Fibroblast of villous mesenchyme (primary cell): ENCODE measurements at regions not wholly inside any gene's neighbourhood (a gene's known extent, or its start where the extent isn't known, plus 50 kb on each side); places are given as distances from the start of the nearest gene placed in this dataset.

Experiments
- DNase-seq: peaks from one replicate; pipeline ENCODE4 v3.0.0-alpha.2; 2010; ENCODE audit warnings: low read depth
- H3K4me3 ChIP-seq: 2 replicates; pipeline ENCODE4 v1.5.1; 2011; ENCODE audit warnings: low read depth, mild to moderate bottlenecking, low read length
- TF ChIP-seq, protein P1 (sequence below): IDR thresholded peaks from 2 replicates; pipeline ENCODE4 v1.5.1; 2012; ENCODE audit warnings: low read depth, mild to moderate bottlenecking, low read length; ENCODE audit not compliant: insufficient read depth

- TF ChIP-seq, protein P1, sequence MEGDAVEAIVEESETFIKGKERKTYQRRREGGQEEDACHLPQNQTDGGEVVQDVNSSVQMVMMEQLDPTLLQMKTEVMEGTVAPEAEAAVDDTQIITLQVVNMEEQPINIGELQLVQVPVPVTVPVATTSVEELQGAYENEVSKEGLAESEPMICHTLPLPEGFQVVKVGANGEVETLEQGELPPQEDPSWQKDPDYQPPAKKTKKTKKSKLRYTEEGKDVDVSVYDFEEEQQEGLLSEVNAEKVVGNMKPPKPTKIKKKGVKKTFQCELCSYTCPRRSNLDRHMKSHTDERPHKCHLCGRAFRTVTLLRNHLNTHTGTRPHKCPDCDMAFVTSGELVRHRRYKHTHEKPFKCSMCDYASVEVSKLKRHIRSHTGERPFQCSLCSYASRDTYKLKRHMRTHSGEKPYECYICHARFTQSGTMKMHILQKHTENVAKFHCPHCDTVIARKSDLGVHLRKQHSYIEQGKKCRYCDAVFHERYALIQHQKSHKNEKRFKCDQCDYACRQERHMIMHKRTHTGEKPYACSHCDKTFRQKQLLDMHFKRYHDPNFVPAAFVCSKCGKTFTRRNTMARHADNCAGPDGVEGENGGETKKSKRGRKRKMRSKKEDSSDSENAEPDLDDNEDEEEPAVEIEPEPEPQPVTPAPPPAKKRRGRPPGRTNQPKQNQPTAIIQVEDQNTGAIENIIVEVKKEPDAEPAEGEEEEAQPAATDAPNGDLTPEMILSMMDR = no peak
- no peak overlapping the region for H3K4me3 ChIP-seq
- no peak for DNase-seq
Measured at GRCh38 chr15:62760538-62760937, 282.0 kb upstream of the TPM1 start.

DNA sequence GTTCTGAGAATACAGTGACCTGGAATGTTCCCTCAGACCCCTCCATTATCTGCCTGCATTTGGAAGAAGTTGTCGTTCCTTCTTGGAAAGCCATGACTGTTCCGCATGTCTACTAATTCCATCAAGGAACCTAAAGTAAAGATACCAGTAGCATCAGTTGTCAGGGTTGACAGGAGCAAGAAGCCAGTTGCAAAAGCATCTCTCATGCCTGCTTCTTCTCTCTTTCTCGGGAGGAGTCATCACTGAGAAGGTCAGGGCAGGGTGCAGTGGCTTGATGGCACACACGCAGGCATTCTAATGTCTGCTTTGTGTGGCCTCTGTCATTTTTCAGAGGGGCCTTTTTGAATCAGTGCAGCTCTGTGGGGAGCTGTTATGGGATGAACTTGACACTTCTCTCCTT lies 276.6 kb upstream of the TPM1 start:
- no peak overlapping the region for H3K4me3 ChIP-seq
- TF ChIP-seq, protein P1 = no peak
- no peak for DNase-seq

GRCh38 chr15:62766599-62766998 lies 275.9 kb upstream of the TPM1 start:
- TF ChIP-seq, protein P1 = no peak
- H3K4me3 ChIP-seq = no peak overlapping the region
- no peak for DNase-seq

DNA sequence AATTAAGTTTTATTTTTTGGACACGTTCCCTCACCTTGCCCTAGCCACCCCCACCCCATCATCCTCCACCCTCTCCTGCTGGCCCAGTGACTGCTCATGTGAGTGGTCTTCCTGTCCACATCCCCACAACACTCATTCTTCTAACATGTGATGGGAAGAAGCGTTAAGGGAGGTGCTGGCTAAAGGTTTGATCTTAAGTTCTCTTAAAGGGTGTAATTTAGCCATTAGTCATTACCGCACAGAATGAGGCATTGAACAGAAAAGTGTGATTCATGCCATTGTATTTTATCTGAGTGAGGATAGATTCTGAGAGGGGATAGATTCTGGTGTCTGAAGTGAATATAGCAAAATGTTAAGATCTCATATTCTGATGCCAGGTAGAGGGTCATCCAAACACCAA lies 272.9 kb upstream of the TPM1 start:
- H3K4me3 ChIP-seq = no peak overlapping the region
- TF ChIP-seq, protein P1 = no peak
- DNase-seq = no peak

DNA sequence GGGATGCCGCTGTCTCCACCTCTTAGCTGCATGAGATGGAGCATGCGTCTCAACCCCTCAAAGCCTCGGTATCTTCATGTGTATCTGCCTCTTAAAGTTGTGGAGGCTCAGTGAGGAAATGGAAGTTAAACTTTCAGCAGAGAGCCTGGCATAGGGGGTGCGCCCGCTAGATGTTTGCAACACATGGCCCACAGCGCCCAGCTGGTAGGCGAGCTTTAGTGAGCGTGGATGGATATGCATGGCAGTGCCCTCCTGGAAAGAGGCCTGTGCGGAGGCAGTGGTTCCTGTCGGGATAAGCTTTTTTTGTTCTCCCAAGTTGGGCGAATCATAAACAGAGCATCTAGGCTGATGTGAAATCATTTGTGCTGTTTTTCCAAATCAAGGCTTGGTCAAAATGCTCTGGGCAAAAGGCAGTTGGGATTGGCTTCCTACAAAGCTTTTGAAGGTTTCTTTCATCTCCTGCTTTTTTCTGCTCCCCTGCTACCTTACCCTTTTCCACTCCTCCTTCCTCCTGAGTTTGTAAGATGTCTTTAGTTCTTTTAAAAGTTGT lies 272.4 kb upstream of the TPM1 start:
- no peak overlapping the region for H3K4me3 ChIP-seq
- TF ChIP-seq, protein P1 = no peak

DNA sequence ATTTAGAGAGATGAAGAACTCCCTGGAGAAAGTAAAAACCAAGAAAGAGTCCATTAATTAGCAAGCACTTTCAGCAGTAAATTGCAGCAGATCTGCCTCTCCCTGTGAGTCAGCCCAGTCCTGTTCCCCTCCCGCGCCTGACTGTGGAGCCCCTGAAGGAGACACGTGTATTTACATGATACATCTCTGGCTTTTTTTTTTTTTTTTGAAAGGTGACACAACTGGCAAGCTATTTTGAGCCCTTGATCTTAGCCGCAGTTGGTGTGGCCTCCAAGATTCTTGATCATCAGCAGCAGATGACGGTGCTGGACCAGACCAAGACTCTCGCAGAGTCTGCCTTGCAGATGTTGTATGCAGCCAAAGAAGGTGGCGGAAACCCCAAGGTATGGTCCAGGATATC lies 271.8 kb upstream of the TPM1 start:
- TF ChIP-seq, protein P1 = no peak
- H3K4me3 ChIP-seq = no peak overlapping the region

More for the DNA sequence above, 272.4 kb upstream of the TPM1 start:
- DNase-seq = no peak

DNA sequence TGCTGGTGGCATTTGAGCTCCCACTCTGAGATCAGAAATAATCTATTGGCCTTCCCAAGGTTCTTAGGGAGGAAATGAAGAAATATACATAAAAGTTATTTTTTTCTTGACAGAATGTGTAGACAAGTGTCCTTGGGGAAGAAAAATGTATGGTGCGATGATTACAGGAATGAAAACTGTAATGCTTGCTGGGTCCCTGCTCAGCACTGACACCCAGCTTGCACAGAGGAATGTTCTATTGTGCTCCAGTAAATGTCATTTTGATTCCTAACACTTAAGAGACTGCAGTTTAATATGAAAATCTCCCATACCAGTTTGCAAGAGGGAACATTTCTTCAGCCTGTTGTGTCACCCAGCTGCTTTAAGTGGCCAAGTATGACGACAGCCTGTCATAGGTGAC lies 271.3 kb upstream of the TPM1 start:
- TF ChIP-seq, protein P1 = no peak
- no peak for DNase-seq
- H3K4me3 ChIP-seq = no peak overlapping the region

More for the DNA sequence above, 271.8 kb upstream of the TPM1 start:
- peak; percentile 65 for DNase-seq
